ENCODE measurements at regions not wholly inside any gene's neighbourhood (a gene's known extent, or its start where the extent isn't known, plus 50 kb on each side); places are given as distances from the start of the nearest gene placed in this dataset.

GRCh38 chr16:88329726-88330700 lies 52.7 kb upstream of the ZNF469 start:
- no peak for DNase-seq (ENCODE audit: low read depth in 4 of 4, low spot score in 1 of 4)

- DNase-seq (ENCODE audit: low read depth in 4 of 4, low spot score in 1 of 4): no peak
Measured at GRCh38 chr16:88330971-88331890, 51.5 kb upstream of the ZNF469 start.

- no peak for DNase-seq (ENCODE audit: low read depth in 4 of 4, low spot score in 1 of 4)
Measured at GRCh38 chr16:88331989-88332920, 50.5 kb upstream of the ZNF469 start.

GRCh38 chr16:88332921-88333825 lies 49.6 kb upstream of the ZNF469 start:
- DNase-seq (ENCODE audit: low read depth in 4 of 4, low spot score in 1 of 4): peak in 2 of 4 experiments; percentile 11 to 14
